K562 (cell line): ENCODE measurements at regions not wholly inside any gene's neighbourhood (a gene's known extent, or its start where the extent isn't known, plus 50 kb on each side); places are given as distances from the start of the nearest gene placed in this dataset.

Source experiments
- ATAC-seq: fragments of 200-7000 bp; cut with Tn5 transposase; 3 replicates; pipeline ENCODE4 v1.9.1; 2020; ENCODE audit warnings: moderate library complexity
- BruUV-seq: library from RNA; stranded (reverse); fragments of 400-500 nt; replicated peaks from 2 replicates; lab custom pipeline; 2021; lab: Mats Ljungman, UMichigan
- CTCF ChIA-PET: fragments of 300-600 bp; formaldehyde crosslinking; extraction: SDS; loops from one replicate; lab custom pipeline; 2021; ENCODE audit warnings: low intra/inter-chr PET ratio; lab: Yijun Ruan, JAX
- POLR2A ChIA-PET: fragments of 300-600, 350-650 bp; sonication (Branson Sonifier 250); formaldehyde crosslinking; extraction: SDS; loops from one replicate; lab custom pipeline; 2021; ENCODE audit warnings: antibody characterized with exemption, inconsistent platforms; lab: Yijun Ruan, JAX
- DNase-seq, 4 experiments: peaks; one replicate each; pipeline versions ENCODE4 v3.0.0 to v3.0.0-alpha.2; 2011 to 2018; ENCODE audit warnings: low spot score in 3 of 4, mixed read lengths in 3 of 4; ENCODE audit errors: extremely low read depth in 1 of 4
- FAIRE-seq: peaks from 2 replicates; lab custom pipeline; 2011; peaks lifted over from hg19 to GRCh38; lab: Jason Lieb, UNC
- H2AFZ ChIP-seq: 2 replicates; pipeline ENCODE4 v1.6.0; 2011; ENCODE audit warnings: low read depth, low read length, control low read depth, inconsistent platforms
- H3K27ac ChIP-seq: fragments of 200-600 bp; 3 replicates; pipeline ENCODE4 v1.8.0; 2011; ENCODE audit warnings: low read depth, mild to moderate bottlenecking, control low read depth, inconsistent platforms, low read length, moderate library complexity, mixed read lengths; ENCODE audit errors: extremely low read depth
- H3K27me3 ChIP-seq, 2 experiments: fragments of 300-600 bp in 1 of 2; 2 replicates in 1 of 2; 3 replicates in 1 of 2; pipeline versions ENCODE4 v1.6.0 to v1.8.0; 2011; ENCODE audit warnings: inconsistent platforms in 2 of 2, low read length in 2 of 2, mild to moderate bottlenecking in 1 of 2, mixed read lengths in 1 of 2, moderate library complexity in 1 of 2; ENCODE audit not compliant: control insufficient read depth in 2 of 2, insufficient read depth in 2 of 2
- H3K36me3 ChIP-seq: fragments of 300-600 bp; 3 replicates; pipeline ENCODE4 v1.8.0; 2011; ENCODE audit warnings: mild to moderate bottlenecking, low read length, inconsistent platforms; ENCODE audit not compliant: control insufficient read depth, insufficient read depth
- H3K4me1 ChIP-seq, 2 experiments: fragments of 200-600 bp in 1 of 2; replicated peaks in 1 of 2; 2 replicates in 1 of 2; 3 replicates in 1 of 2; pipeline versions ENCODE4 v1.5.1 to v1.8.0; 2011; ENCODE audit warnings: inconsistent platforms in 2 of 2, low read length in 2 of 2, mild to moderate bottlenecking in 1 of 2, mixed read lengths in 1 of 2, moderate library complexity in 1 of 2; ENCODE audit not compliant: control insufficient read depth in 2 of 2, insufficient read depth in 2 of 2
- H3K4me2 ChIP-seq: 2 replicates; pipeline ENCODE4 v1.6.1; 2011; ENCODE audit warnings: low read length, control low read depth, inconsistent platforms, mixed read lengths; ENCODE audit not compliant: insufficient read depth
- H3K4me3 ChIP-seq: fragments of 200-600 bp; sonication (generic), shearing (Covaris generic); 2 replicates; pipeline ENCODE4 v1.5.1; 2016; ENCODE audit warnings: control low read depth, inconsistent platforms
- H3K79me2 ChIP-seq: fragments of 200-600 bp; 3 replicates; pipeline ENCODE4 v1.8.0; 2011; ENCODE audit warnings: low read length, inconsistent platforms; ENCODE audit not compliant: control insufficient read depth, insufficient read depth
- H3K9ac ChIP-seq, 2 experiments: 2 replicates each; pipeline versions ENCODE4 v1.6.0 to v1.6.1; 2011; ENCODE audit warnings: low read depth in 2 of 2, low read length in 2 of 2, control low read depth in 1 of 2, inconsistent platforms in 1 of 2, mild to moderate bottlenecking in 1 of 2, mixed read lengths in 1 of 2; ENCODE audit not compliant: insufficient read depth in 1 of 2
- H3K9me1 ChIP-seq: one replicate; pipeline ENCODE4 v1.6.0; 2011; ENCODE audit warnings: inconsistent platforms, mild to moderate bottlenecking, low read length, moderate library complexity; ENCODE audit not compliant: control insufficient read depth, insufficient read depth
- H3K9me3 ChIP-seq: replicated peaks from 2 replicates; pipeline ENCODE4 v1.5.1; 2011; ENCODE audit warnings: low read depth, low read length, inconsistent platforms; ENCODE audit not compliant: control insufficient read depth, insufficient read depth
- H4K20me1 ChIP-seq: replicated peaks from 2 replicates; pipeline ENCODE4 v1.6.1; 2011; ENCODE audit warnings: low read length, inconsistent platforms, mixed read lengths; ENCODE audit not compliant: control insufficient read depth, insufficient read depth
- CREBBP ChIP-seq: IDR thresholded peaks from one replicate; pipeline ENCODE4 v1.6.1; 2012; ENCODE audit warnings: low read depth, mild to moderate bottlenecking, control low read depth, inconsistent platforms, low read length
- FOXA3 ChIP-seq, 2 experiments: fragments of 450-650 bp in 1 of 2; sonication (generic) in 1 of 2; formaldehyde crosslinking; IDR thresholded peaks in 1 of 2; conservative IDR thresholded peaks in 1 of 2; 2 replicates each; pipeline versions ENCODE4 v1.4.0 to v1.8.0; 2020 to 2022; ENCODE audit warnings: mild to moderate bottlenecking in 2 of 2, missing genetic modification reagents in 1 of 2
- FOXK2 ChIP-seq, 2 experiments: fragments of 450-650 bp; IDR thresholded peaks in 1 of 2; conservative IDR thresholded peaks in 1 of 2; 2 replicates each; pipeline ENCODE4 v1.6.1; 2016; ENCODE audit warnings: low read depth in 2 of 2, mild to moderate bottlenecking in 1 of 2
- JUNB ChIP-seq: fragments of 450-650 bp; formaldehyde crosslinking; conservative IDR thresholded peaks from 2 replicates; pipeline ENCODE4 v1.4.0; 2020; ENCODE audit warnings: mild to moderate bottlenecking
- JUND ChIP-seq, 2 experiments: IDR thresholded peaks; 2 replicates in 1 of 2; 3 replicates in 1 of 2; pipeline ENCODE4 v1.6.1; 2011; ENCODE audit warnings: borderline replicate concordance in 2 of 2, low read depth in 2 of 2, low read length in 2 of 2, improper control_type of control experiment in 1 of 2, missing biosample characterization in 1 of 2, missing genetic modification characterization in 1 of 2, missing genetic modification reagents in 1 of 2
- MCM5 ChIP-seq: fragments of 450-650 bp; IDR thresholded peaks from 2 replicates; pipeline ENCODE4 v1.6.1; 2016; ENCODE audit warnings: low read depth
- SREBF2 ChIP-seq: sonication (generic); formaldehyde crosslinking; IDR thresholded peaks from 2 replicates; pipeline ENCODE4 v1.4.0; 2020; ENCODE audit warnings: mild to moderate bottlenecking, missing genetic modification reagents
- SRSF7 ChIP-seq: fragments of 200-400 bp; formaldehyde crosslinking; optimal IDR thresholded peaks from 2 replicates; pipeline ENCODE3; 2017; ENCODE audit warnings: mild to moderate bottlenecking, low read depth, low read length
- SRSF9 ChIP-seq: fragments of 200-400 bp; formaldehyde crosslinking; IDR thresholded peaks from 2 replicates; pipeline ENCODE4 v1.6.1; 2017; ENCODE audit warnings: low read depth, low read length, borderline replicate concordance
- U2AF2 ChIP-seq: fragments of 200-400 bp; formaldehyde crosslinking; optimal IDR thresholded peaks from 2 replicates; pipeline ENCODE3; 2017; ENCODE audit warnings: low read depth, mild to moderate bottlenecking, low read length
- ZFP1 ChIP-seq: fragments of 450-650 bp; formaldehyde crosslinking; IDR thresholded peaks from 2 replicates; pipeline ENCODE4 v1.4.0; 2020; ENCODE audit warnings: mild to moderate bottlenecking, mixed read lengths
- ZNF644 ChIP-seq: fragments of 200-800 bp; sonication (Bioruptor generic); IDR thresholded peaks from 2 replicates; pipeline ENCODE4 v1.6.1; 2016; ENCODE audit warnings: low read depth, missing genetic modification characterization, missing compliant biosample characterization
- WGBS: fragments of 100-300 bp; shearing (Covaris generic); methylation state at CpG from one replicate; pipeline ENCODE4 v1.1.6; 2016; ENCODE audit warnings: low coverage, mixed read lengths; ENCODE audit not compliant: insufficient coverage; ENCODE audit errors: missing lambda C conversion rate; 5-methylcytosine and 5-hydroxymethylcytosine counted together
- in situ Hi-C: fragments of 300-500 bp; cut with MboI; formaldehyde crosslinking; loops from 4 replicates; pipeline ENCODE4 v1.15.0; 2018; ENCODE audit warnings: inconsistent platforms, mixed read lengths
- intact Hi-C: fragments of 100-400 bp; cut with micrococcal nuclease; formaldehyde crosslinking; loops from 2 replicates; pipeline ENCODE4 v1.14.2; 2022
- TF ChIP-seq, protein P1 (sequence below): sonication (generic); formaldehyde crosslinking; IDR thresholded peaks from 2 replicates; pipeline ENCODE4 v1.8.0; 2022; ENCODE audit warnings: missing genetic modification reagents, mild to moderate bottlenecking, moderate library complexity, borderline replicate concordance
- TF ChIP-seq, protein P2 (sequence below): fragments of 450-650 bp; formaldehyde crosslinking; IDR thresholded peaks from 2 replicates; pipeline ENCODE4 v1.4.0; 2020; ENCODE audit warnings: mild to moderate bottlenecking, mixed read lengths
- TF ChIP-seq, protein P3 (sequence below): sonication (generic); formaldehyde crosslinking; IDR thresholded peaks from 2 replicates; pipeline ENCODE4 v1.8.0; 2022; ENCODE audit warnings: mild to moderate bottlenecking, missing genetic modification reagents
- TF ChIP-seq, protein P4 (sequence below): sonication (generic); IDR thresholded peaks from 2 replicates; pipeline ENCODE4 v1.6.1; 2016

DNA sequence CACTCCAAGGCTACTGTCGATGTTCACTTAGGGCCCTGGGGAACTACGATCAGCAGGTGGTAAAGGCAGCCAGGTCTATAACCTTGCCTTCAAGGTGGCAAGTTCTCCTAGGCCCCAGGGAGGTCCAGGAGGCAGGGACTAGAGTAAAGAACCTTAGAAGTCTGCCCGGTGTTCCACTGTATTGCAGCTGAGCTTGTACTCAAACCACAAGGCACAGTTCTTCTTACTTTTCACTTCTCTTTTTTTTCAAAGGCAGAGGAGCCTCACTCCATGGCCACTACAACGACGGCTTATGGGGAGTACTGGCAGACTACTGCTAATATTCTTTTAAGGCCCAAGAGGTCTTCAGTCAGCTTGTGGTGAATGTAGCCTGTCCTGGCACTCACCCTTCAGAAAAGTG lies 78.8 kb upstream of the GPR174 start (continued):
- TF ChIP-seq JUNB (CRISPR knock-in tag) (no peak), SRSF9 (no peak)
- TF ChIP-seq, protein P1, sequence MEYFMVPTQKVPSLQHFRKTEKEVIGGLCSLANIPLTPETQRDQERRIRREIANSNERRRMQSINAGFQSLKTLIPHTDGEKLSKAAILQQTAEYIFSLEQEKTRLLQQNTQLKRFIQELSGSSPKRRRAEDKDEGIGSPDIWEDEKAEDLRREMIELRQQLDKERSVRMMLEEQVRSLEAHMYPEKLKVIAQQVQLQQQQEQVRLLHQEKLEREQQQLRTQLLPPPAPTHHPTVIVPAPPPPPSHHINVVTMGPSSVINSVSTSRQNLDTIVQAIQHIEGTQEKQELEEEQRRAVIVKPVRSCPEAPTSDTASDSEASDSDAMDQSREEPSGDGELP (CRISPR knock-in tag): no peak
- TF ChIP-seq, protein P2, sequence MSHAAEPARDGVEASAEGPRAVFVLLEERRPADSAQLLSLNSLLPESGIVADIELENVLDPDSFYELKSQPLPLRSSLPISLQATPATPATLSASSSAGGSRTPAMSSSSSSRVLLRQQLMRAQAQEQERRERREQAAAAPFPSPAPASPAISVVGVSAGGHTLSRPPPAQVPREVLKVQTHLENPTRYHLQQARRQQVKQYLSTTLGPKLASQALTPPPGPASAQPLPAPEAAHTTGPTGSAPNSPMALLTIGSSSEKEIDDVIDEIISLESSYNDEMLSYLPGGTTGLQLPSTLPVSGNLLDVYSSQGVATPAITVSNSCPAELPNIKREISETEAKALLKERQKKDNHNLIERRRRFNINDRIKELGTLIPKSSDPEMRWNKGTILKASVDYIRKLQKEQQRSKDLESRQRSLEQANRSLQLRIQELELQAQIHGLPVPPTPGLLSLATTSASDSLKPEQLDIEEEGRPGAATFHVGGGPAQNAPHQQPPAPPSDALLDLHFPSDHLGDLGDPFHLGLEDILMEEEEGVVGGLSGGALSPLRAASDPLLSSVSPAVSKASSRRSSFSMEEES (CRISPR knock-in tag): no peak

DNA sequence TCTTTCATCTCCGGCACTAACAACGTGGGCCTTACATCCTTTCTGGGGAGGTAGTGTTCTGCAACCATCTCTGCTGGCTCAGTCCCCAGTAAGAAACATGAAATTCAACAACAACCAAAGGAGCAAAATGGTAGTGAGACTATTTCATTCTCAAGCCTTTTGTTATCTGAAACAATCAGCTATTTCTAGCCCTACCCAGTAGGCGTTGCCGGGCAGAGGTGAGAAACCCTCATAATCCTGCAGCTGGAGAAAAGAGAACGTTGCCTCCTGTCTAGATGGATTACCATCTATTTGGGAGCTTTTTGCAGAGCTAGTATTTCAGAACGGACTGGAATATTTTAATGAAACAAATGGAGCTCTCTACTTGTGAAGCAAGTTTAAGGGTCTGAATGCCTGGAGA lies 66.4 kb upstream of the GPR174 start:
- ChIA-PET CTCF (no interaction called here), POLR2A (no interaction called here)
- intact Hi-C loops: no loop called here
- Histone ChIP-seq H3K4me2 (no peak overlapping the region), H3K4me1 (no peaks in the 10 kb centered on the region), H3K79me2 (no peaks in the 10 kb centered on the region), H4K20me1 (no peaks in the 10 kb centered on the region), H3K27ac (no peak overlapping the region), H2AFZ (no peak overlapping the region), H3K27me3 (no peaks in the 10 kb centered on the region), H3K9me3 (no peaks in the 10 kb centered on the region), H3K9ac (no peak overlapping the region), H3K4me3 (no peak overlapping the region), H3K36me3 (no peaks in the 10 kb centered on the region), H3K9me1 (no peaks in the 10 kb centered on the region)
- no TSS peak for BruUV-seq
- FAIRE-seq: no peak
- in situ Hi-C loops: no loop called here
- no peak for DNase-seq
- 2% methylated on average over 6 of the region's 6 CpGs for WGBS
- no peak for ATAC-seq
- TF ChIP-seq SREBF2 (CRISPR knock-in tag) (no peak), ZNF644 (tag) (no peak), MCM5 (no peak), FOXK2 (conservative IDR thresholded peaks at IDR 0.05 in 1 of 2, IDR thresholded peaks at IDR 0.05 in 1 of 2; ENCODE audit: low read depth in 2 of 2) (no peak), FOXA3 (CRISPR knock-in tag; conservative IDR thresholded peaks at IDR 0.05 in 1 of 2, IDR thresholded peaks at IDR 0.05 in 1 of 2) (no peak), U2AF2 (no peak), CREBBP (no peak), JUND (IDR thresholded peaks at IDR 0.05; ENCODE audit: borderline replicate concordance, low read depth, low read length) (no peak), JUND (tag; IDR thresholded peaks at IDR 0.05; ENCODE audit: borderline replicate concordance, low read depth, low read length) (no peak), ZFP1 (CRISPR knock-in tag) (no peak), SRSF7 (no peak)
- TF ChIP-seq, protein P3, sequence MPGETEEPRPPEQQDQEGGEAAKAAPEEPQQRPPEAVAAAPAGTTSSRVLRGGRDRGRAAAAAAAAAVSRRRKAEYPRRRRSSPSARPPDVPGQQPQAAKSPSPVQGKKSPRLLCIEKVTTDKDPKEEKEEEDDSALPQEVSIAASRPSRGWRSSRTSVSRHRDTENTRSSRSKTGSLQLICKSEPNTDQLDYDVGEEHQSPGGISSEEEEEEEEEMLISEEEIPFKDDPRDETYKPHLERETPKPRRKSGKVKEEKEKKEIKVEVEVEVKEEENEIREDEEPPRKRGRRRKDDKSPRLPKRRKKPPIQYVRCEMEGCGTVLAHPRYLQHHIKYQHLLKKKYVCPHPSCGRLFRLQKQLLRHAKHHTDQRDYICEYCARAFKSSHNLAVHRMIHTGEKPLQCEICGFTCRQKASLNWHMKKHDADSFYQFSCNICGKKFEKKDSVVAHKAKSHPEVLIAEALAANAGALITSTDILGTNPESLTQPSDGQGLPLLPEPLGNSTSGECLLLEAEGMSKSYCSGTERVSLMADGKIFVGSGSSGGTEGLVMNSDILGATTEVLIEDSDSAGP: no peak
- TF ChIP-seq, protein P4, sequence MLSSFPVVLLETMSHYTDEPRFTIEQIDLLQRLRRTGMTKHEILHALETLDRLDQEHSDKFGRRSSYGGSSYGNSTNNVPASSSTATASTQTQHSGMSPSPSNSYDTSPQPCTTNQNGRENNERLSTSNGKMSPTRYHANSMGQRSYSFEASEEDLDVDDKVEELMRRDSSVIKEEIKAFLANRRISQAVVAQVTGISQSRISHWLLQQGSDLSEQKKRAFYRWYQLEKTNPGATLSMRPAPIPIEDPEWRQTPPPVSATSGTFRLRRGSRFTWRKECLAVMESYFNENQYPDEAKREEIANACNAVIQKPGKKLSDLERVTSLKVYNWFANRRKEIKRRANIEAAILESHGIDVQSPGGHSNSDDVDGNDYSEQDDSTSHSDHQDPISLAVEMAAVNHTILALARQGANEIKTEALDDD: no peak
